B cell (primary cell): ENCODE measurements at regions not wholly inside any gene's neighbourhood (a gene's known extent, or its start where the extent isn't known, plus 50 kb on each side); places are given as distances from the start of the nearest gene placed in this dataset.

Experiments used
- EZH2 ChIP-seq: IDR thresholded peaks from 2 replicates; pipeline ENCODE4 v1.6.1; 2012; ENCODE audit warnings: borderline replicate concordance, low read depth, mild to moderate bottlenecking, moderate library complexity, low read length; ENCODE audit not compliant: insufficient read depth, poor library complexity, severe bottlenecking
- TF ChIP-seq, protein P1 (sequence below): fragments of 200-600 bp; IDR thresholded peaks from one replicate; pipeline ENCODE4 v1.8.0; 2022; ENCODE audit warnings: antibody characterized with exemption, mild to moderate bottlenecking

DNA sequence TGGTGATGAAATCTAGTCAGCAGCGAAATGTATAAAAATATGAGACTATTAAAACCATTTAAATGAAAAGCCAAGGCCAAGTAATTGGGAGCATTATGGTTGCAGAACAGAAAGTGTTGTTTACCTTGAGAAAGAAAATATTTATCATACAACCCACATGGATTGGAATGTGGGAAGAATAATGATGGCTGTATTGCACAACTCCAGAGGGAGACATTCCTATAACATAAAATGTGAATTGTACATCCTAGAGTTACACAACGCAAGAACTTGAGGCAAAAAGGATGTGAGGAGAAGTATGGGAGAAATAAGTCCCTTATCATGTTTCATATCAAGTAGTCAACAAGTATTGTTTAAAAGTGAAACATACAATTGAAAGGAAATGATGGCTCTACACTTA lies 1014.0 kb upstream of the SEMA6A start:
- TF ChIP-seq, protein P1, sequence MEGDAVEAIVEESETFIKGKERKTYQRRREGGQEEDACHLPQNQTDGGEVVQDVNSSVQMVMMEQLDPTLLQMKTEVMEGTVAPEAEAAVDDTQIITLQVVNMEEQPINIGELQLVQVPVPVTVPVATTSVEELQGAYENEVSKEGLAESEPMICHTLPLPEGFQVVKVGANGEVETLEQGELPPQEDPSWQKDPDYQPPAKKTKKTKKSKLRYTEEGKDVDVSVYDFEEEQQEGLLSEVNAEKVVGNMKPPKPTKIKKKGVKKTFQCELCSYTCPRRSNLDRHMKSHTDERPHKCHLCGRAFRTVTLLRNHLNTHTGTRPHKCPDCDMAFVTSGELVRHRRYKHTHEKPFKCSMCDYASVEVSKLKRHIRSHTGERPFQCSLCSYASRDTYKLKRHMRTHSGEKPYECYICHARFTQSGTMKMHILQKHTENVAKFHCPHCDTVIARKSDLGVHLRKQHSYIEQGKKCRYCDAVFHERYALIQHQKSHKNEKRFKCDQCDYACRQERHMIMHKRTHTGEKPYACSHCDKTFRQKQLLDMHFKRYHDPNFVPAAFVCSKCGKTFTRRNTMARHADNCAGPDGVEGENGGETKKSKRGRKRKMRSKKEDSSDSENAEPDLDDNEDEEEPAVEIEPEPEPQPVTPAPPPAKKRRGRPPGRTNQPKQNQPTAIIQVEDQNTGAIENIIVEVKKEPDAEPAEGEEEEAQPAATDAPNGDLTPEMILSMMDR = no peak
- no peak for TF ChIP-seq EZH2
